ENCODE measurements at regions not wholly inside any gene's neighbourhood (a gene's known extent, or its start where the extent isn't known, plus 50 kb on each side); places are given as distances from the start of the nearest gene placed in this dataset.
"Not testable (repeated sequence)": the region's sequence is repeated elsewhere in the genome, so short reads cannot be mapped to it uniquely, and the experiment has no call there.

DNA sequence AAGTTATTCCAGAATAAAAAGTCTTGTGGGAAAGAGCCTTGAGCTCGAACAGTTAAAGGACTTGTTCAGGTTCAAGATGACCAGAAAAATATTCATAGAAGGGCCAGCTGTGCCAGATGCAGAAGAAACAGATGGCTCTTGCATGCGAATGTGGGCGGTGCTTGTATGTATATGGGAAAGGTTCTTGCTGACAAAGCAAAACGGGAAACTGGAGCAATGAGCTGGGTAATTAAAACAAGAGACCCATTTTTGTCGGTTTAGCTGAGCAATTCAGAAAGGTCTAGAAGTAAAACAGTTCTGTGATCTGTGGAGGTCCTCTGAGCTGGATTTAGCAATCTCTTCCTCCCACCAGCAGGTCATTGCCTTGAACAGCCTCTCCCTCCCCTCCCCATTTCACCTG lies 107.2 kb upstream of the MARK1 start:
- Histone ChIP-seq H3K36me3 (ENCODE audit: insufficient read depth, low read length) (no peaks in the 10 kb centered on the region), H3K9me3 (ENCODE audit: low read length) (no peaks in the 10 kb centered on the region), H3K4me1 (ENCODE audit: insufficient read depth, low read length, poor library complexity, severe bottlenecking) (no peaks in the 10 kb centered on the region), H3K4me3 (ENCODE audit: low read depth, low read length, poor library complexity, severe bottlenecking) (no peak overlapping the region), H3K9me2 (ENCODE audit: insufficient read depth, low read length) (no peaks in the 10 kb centered on the region), H2AFZ (ENCODE audit: low read length) (no peak overlapping the region), H3K27ac (ENCODE audit: low read depth, low read length, poor library complexity, severe bottlenecking) (no peak overlapping the region), H3K4me2 (ENCODE audit: low read length) (no peak overlapping the region), H4K20me1 (ENCODE audit: insufficient read depth, low read length) (no peaks in the 10 kb centered on the region), H3K79me2 (ENCODE audit: insufficient read depth, low read depth, low read length) (no peaks in the 10 kb centered on the region)
- ChIA-PET CTCF (ENCODE audit: unreplicated experiment) (no interaction called here), POLR2A (interaction anchor here (0.8 kb wide), 1 partner anchor 37 kb away, joined by 3 read pairs; no protein-coding TSS in a partner anchor)
- intact Hi-C loops (cut with micrococcal nuclease; ENCODE audit: unreplicated experiment), result no loop called here
- BruUV-seq (replicated peaks), result no TSS peak
- no peak for TF ChIP-seq EZH2phosphoT487 (IDR thresholded peaks at IDR 0.05; ENCODE audit: borderline replicate concordance, low read depth, low read length)
- TF ChIP-seq, protein P1, sequence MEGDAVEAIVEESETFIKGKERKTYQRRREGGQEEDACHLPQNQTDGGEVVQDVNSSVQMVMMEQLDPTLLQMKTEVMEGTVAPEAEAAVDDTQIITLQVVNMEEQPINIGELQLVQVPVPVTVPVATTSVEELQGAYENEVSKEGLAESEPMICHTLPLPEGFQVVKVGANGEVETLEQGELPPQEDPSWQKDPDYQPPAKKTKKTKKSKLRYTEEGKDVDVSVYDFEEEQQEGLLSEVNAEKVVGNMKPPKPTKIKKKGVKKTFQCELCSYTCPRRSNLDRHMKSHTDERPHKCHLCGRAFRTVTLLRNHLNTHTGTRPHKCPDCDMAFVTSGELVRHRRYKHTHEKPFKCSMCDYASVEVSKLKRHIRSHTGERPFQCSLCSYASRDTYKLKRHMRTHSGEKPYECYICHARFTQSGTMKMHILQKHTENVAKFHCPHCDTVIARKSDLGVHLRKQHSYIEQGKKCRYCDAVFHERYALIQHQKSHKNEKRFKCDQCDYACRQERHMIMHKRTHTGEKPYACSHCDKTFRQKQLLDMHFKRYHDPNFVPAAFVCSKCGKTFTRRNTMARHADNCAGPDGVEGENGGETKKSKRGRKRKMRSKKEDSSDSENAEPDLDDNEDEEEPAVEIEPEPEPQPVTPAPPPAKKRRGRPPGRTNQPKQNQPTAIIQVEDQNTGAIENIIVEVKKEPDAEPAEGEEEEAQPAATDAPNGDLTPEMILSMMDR (conservative IDR thresholded peaks at IDR 0.05; ENCODE audit: low read length), result no peak
- DNase-seq (ENCODE audit: low spot score), result no peak

GRCh38 chr1:220412382-220412781 lies 115.6 kb upstream of the MARK1 start:
- H3K9me3 ChIP-seq (ENCODE audit: low read length); H3K36me3 ChIP-seq (ENCODE audit: insufficient read depth, low read length); H2AFZ ChIP-seq (ENCODE audit: low read length); DNase-seq (ENCODE audit: low spot score); H3K4me1 ChIP-seq (ENCODE audit: insufficient read depth, low read length, poor library complexity, severe bottlenecking); POLR2A ChIA-PET; H3K4me2 ChIP-seq (ENCODE audit: low read length); CTCF ChIA-PET (ENCODE audit: unreplicated experiment); BruUV-seq (replicated peaks); H3K4me3 ChIP-seq (ENCODE audit: low read depth, low read length, poor library complexity, severe bottlenecking); H3K79me2 ChIP-seq (ENCODE audit: insufficient read depth, low read depth, low read length); H3K27ac ChIP-seq (ENCODE audit: low read depth, low read length, poor library complexity, severe bottlenecking); H4K20me1 ChIP-seq (ENCODE audit: insufficient read depth, low read length); H3K9me2 ChIP-seq (ENCODE audit: insufficient read depth, low read length); intact Hi-C loops (cut with micrococcal nuclease; ENCODE audit: unreplicated experiment): not testable (repeated sequence)

GRCh38 chr1:220410611-220411010 lies 117.3 kb upstream of the MARK1 start:
- Histone ChIP-seq H4K20me1 (ENCODE audit: insufficient read depth, low read length) (no peaks in the 10 kb centered on the region), H3K79me2 (ENCODE audit: insufficient read depth, low read depth, low read length) (no peaks in the 10 kb centered on the region), H2AFZ (ENCODE audit: low read length) (no peak overlapping the region), H3K4me1 (ENCODE audit: insufficient read depth, low read length, poor library complexity, severe bottlenecking) (no peaks in the 10 kb centered on the region), H3K36me3 (ENCODE audit: insufficient read depth, low read length) (no peaks in the 10 kb centered on the region), H3K27ac (ENCODE audit: low read depth, low read length, poor library complexity, severe bottlenecking) (no peak overlapping the region), H3K4me3 (ENCODE audit: low read depth, low read length, poor library complexity, severe bottlenecking) (no peak overlapping the region), H3K4me2 (ENCODE audit: low read length) (no peak overlapping the region), H3K9me3 (ENCODE audit: low read length) (no peaks in the 10 kb centered on the region), H3K9me2 (ENCODE audit: insufficient read depth, low read length) (no peaks in the 10 kb centered on the region)
- POLR2A ChIA-PET, result no interaction called here
- BruUV-seq (replicated peaks), result no TSS peak
- CTCF ChIA-PET (ENCODE audit: unreplicated experiment), result no interaction called here
- TF ChIP-seq, protein P1 (conservative IDR thresholded peaks at IDR 0.05; ENCODE audit: low read length), result no peak
- TF ChIP-seq EZH2phosphoT487 (IDR thresholded peaks at IDR 0.05; ENCODE audit: borderline replicate concordance, low read depth, low read length), result no peak
- no peak for DNase-seq (ENCODE audit: low spot score)
- intact Hi-C loops (cut with micrococcal nuclease; ENCODE audit: unreplicated experiment), result no loop called here

Data from OCI-LY7 (cell line).